Natural killer cell (primary cell): ENCODE measurements at regions not wholly inside any gene's neighbourhood (a gene's known extent, or its start where the extent isn't known, plus 50 kb on each side); places are given as distances from the start of the nearest gene placed in this dataset.

Source experiments
- ATAC-seq, 3 donors: fragments of 150-1000 bp in 2 of 3; fragments of 200-7000 bp in 1 of 3; cut with Tn5 transposase; 1 replicate in 1 of 3; 2 replicates in 2 of 3; pipeline ENCODE4 v1.10.0; 2021; ENCODE audit warnings: mild to moderate bottlenecking in 2 of 3, moderate library complexity in 2 of 3
- DNase-seq, 2 donors: peaks; one replicate each; pipeline versions ENCODE4 v3.0.0 to v3.0.0-alpha.2; 2013 to 2021; ENCODE audit warnings: mixed read lengths in 1 of 2
- H3K27ac ChIP-seq: one replicate; pipeline ENCODE4 v1.5.1; 2013; ENCODE audit warnings: mild to moderate bottlenecking, low read length
- H3K27me3 ChIP-seq: one replicate; pipeline ENCODE4 v1.6.1; 2013; ENCODE audit warnings: low read length; ENCODE audit not compliant: control insufficient read depth, insufficient read depth
- H3K36me3 ChIP-seq: one replicate; pipeline ENCODE4 v1.6.1; 2013; ENCODE audit warnings: low read length; ENCODE audit not compliant: control insufficient read depth, insufficient read depth
- H3K4me1 ChIP-seq: one replicate; pipeline ENCODE4 v1.6.1; 2013; ENCODE audit warnings: low read length; ENCODE audit not compliant: control insufficient read depth, insufficient read depth
- H3K4me3 ChIP-seq: one replicate; pipeline ENCODE4 v1.5.1; 2013; ENCODE audit warnings: low read length
- H3K9me3 ChIP-seq: one replicate; pipeline ENCODE4 v1.6.1; 2013; ENCODE audit warnings: low read length; ENCODE audit not compliant: control insufficient read depth, insufficient read depth
- H3K27ac Mint-ChIP-seq, 2 donors: one replicate each; pipeline ENCODE4 v1.8.0; 2022; ENCODE audit warnings: mild to moderate bottlenecking in 2 of 2, mixed read lengths in 2 of 2, moderate library complexity in 1 of 2
- H3K27me3 Mint-ChIP-seq, 2 donors: one replicate each; pipeline ENCODE4 v1.8.0; 2022; ENCODE audit warnings: low read depth in 2 of 2, mixed read lengths in 2 of 2
- H3K36me3 Mint-ChIP-seq: one replicate; pipeline ENCODE4 v1.8.0; 2022; ENCODE audit warnings: mixed read lengths
- H3K4me1 Mint-ChIP-seq, 2 donors: one replicate each; pipeline ENCODE4 v1.8.0; 2022; ENCODE audit warnings: mixed read lengths in 2 of 2
- H3K4me3 Mint-ChIP-seq: one replicate; pipeline ENCODE4 v1.8.0; 2022; ENCODE audit warnings: mild to moderate bottlenecking, moderate library complexity, mixed read lengths
- H3K9me3 Mint-ChIP-seq, 2 donors: one replicate each; pipeline ENCODE4 v1.8.0; 2022; ENCODE audit warnings: mixed read lengths in 2 of 2
- WGBS: methylation state at CpG from one replicate; pipeline ENCODE4 v1.1.7; 2013; ENCODE audit warnings: missing lambda C conversion rate; ENCODE audit not compliant: insufficient coverage; 5-methylcytosine and 5-hydroxymethylcytosine counted together
- intact Hi-C: fragments of 100-400 bp; cut with micrococcal nuclease; formaldehyde crosslinking; loops from one replicate; pipeline ENCODE4 v1.14.2; 2022
- TF ChIP-seq, protein P1 (sequence below): fragments of 200-600 bp; IDR thresholded peaks from one replicate; pipeline ENCODE4 v1.8.0; 2022; ENCODE audit warnings: antibody characterized with exemption

DNA sequence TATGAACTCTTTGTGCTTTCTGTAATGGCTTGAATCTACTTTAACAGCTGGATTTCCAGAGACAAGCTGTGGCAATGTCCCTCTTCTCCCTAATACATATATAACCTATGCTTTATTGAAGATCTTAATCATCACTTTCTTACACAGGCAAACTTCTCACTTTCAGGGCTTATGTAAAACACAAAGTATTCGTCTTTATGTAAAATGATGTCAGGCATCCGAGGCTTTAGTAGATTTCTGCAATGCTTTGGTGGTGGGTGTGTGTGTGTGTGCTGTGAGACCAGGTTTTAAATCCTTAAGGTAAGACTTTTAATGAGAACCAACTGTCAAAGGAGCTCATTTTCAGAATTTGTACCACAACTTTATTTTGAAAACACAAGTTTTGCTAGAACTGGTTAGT, 70.0 kb upstream of the HMGA2 start:
- ATAC-seq (no peak), DNase-seq (no peak)
- peaks cover 6 to 7% of the 10 kb centered on the region in 2 donors for H3K4me1 Mint-ChIP-seq
- Histone ChIP-seq H3K4me1 (no peaks in the 10 kb centered on the region), H3K27me3 (no peaks in the 10 kb centered on the region), H3K36me3 (no peaks in the 10 kb centered on the region), H3K27ac (no peak overlapping the region), H3K9me3 (no peaks in the 10 kb centered on the region), H3K4me3 (no peak overlapping the region)
- intact Hi-C loops, result no loop called here
- H3K27ac Mint-ChIP-seq, result no peak overlapping the region
- H3K9me3 Mint-ChIP-seq, result no peaks in the 10 kb centered on the region
- WGBS, result 94% methylated on average over 2 of the region's 2 CpGs
- TF ChIP-seq, protein P1, sequence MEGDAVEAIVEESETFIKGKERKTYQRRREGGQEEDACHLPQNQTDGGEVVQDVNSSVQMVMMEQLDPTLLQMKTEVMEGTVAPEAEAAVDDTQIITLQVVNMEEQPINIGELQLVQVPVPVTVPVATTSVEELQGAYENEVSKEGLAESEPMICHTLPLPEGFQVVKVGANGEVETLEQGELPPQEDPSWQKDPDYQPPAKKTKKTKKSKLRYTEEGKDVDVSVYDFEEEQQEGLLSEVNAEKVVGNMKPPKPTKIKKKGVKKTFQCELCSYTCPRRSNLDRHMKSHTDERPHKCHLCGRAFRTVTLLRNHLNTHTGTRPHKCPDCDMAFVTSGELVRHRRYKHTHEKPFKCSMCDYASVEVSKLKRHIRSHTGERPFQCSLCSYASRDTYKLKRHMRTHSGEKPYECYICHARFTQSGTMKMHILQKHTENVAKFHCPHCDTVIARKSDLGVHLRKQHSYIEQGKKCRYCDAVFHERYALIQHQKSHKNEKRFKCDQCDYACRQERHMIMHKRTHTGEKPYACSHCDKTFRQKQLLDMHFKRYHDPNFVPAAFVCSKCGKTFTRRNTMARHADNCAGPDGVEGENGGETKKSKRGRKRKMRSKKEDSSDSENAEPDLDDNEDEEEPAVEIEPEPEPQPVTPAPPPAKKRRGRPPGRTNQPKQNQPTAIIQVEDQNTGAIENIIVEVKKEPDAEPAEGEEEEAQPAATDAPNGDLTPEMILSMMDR, result no peak
- peaks cover 25 to 40% of the 10 kb centered on the region in 2 donors for H3K27me3 Mint-ChIP-seq
- no peak overlapping the region for H3K4me3 Mint-ChIP-seq
- H3K36me3 Mint-ChIP-seq, result no peaks in the 10 kb centered on the region

DNA sequence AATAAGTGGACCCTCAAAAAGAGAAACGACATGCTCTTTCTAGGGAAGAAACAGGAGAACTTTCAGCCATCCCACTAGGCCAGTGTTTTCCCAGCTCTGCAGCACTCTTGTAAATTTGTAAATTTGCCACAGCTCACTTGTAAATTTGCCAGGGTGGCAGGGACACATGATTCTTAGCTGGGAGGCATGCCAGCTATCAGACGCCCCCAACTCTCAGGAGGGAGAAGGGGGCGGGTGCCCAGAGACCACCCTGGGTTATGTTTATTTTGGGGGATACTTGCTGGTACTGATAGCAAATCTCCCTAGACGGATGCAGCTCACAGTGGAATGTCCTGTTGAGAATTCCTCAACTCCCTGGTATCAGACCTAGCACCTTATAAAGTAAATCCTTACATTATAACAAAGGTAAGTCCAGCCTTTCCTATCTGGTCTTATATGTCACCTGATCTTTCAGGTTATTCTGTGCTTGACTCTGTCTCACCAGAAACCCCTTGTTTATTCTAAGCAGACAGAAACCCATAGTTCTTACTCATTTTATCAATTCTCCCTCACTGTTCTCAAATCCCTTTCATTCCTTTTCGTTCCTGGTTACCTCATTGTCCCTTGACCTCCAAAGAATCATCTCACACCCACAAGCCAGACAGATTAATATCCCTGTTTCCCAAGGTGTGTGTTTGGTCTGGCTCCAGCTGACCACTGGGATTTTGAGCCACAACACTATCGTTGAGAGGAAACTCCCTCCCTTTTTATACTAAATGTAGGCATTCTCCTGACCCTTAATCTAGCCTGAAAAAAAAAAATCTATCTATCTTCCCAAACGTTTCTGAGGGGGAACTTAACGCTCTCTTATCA, 69.3 kb upstream of the HMGA2 start:
- H3K4me3 Mint-ChIP-seq, result no peak overlapping the region
- H3K27ac Mint-ChIP-seq, result no peak overlapping the region
- no peak for ATAC-seq
- DNase-seq, result no peak
- TF ChIP-seq, protein P1, result no peak
- Histone ChIP-seq H3K4me1 (no peaks in the 10 kb centered on the region), H3K4me3 (no peak overlapping the region), H3K27ac (no peak overlapping the region), H3K36me3 (no peaks in the 10 kb centered on the region), H3K27me3 (no peaks in the 10 kb centered on the region), H3K9me3 (no peaks in the 10 kb centered on the region)
- peaks cover 0 to under 1% of the 10 kb centered on the region in 2 donors for H3K4me1 Mint-ChIP-seq
- no peaks in the 10 kb centered on the region for H3K9me3 Mint-ChIP-seq
- no peaks in the 10 kb centered on the region for H3K36me3 Mint-ChIP-seq
- intact Hi-C loops, result no loop called here
- WGBS, result 77% methylated on average over 6 of the region's 8 CpGs
- peaks cover 19 to 35% of the 10 kb centered on the region in 2 donors for H3K27me3 Mint-ChIP-seq

DNA sequence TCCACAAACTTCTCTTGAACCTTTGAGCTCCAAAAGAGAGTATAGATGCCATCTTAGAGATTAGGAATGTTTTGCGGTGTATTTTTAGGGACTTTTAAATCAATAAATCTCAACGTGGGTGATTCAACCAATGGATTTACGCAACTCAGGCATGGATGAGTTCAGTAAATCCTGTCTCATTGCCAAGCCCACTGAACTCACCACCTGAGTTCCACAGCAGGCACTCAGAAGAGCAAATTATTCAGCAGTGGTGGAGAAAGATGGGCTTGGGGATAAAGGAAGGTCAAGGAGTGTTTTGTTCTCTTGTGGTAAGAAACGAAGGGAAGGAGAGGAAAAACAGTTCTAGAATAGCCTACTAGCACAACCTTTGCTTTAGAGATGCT, 68.7 kb upstream of the HMGA2 start:
- no peaks in the 10 kb centered on the region for H3K4me1 ChIP-seq

More for the DNA sequence above, 68.7 kb upstream of the HMGA2 start:
- Mint-ChIP-seq H3K4me1 (no peaks in the 10 kb centered on the region), H3K36me3 (no peaks in the 10 kb centered on the region), H3K4me3 (no peak overlapping the region), H3K9me3 (no peaks in the 10 kb centered on the region), H3K27ac (no peak overlapping the region), H3K27me3 (peaks cover 24 to 40% of the 10 kb centered on the region in 2 donors)
- no peaks in the 10 kb centered on the region for H3K27me3 ChIP-seq
- intact Hi-C loops, result no loop called here
- 73% methylated on average over 4 of the region's 4 CpGs for WGBS
- TF ChIP-seq, protein P1, result no peak
- ATAC-seq (no peak), DNase-seq (no peak)
- H3K27ac ChIP-seq, result no peak overlapping the region
- no peaks in the 10 kb centered on the region for H3K36me3 ChIP-seq
- no peak overlapping the region for H3K4me3 ChIP-seq
- no peaks in the 10 kb centered on the region for H3K9me3 ChIP-seq
